NAMALWA (cell line): ENCODE measurements at regions not wholly inside any gene's neighbourhood (a gene's known extent, or its start where the extent isn't known, plus 50 kb on each side); places are given as distances from the start of the nearest gene placed in this dataset.
A peak's percentile ranks its signal among the peaks of the same experiment; 100 is the strongest.
"Not testable (repeated sequence)": the region's sequence is repeated elsewhere in the genome, so short reads cannot be mapped to it uniquely, and the experiment has no call there.

Experiments used
- DNase-seq: peaks from one replicate; pipeline ENCODE4 v3.0.0-alpha.2; 2015; ENCODE audit warnings: low spot score

DNA sequence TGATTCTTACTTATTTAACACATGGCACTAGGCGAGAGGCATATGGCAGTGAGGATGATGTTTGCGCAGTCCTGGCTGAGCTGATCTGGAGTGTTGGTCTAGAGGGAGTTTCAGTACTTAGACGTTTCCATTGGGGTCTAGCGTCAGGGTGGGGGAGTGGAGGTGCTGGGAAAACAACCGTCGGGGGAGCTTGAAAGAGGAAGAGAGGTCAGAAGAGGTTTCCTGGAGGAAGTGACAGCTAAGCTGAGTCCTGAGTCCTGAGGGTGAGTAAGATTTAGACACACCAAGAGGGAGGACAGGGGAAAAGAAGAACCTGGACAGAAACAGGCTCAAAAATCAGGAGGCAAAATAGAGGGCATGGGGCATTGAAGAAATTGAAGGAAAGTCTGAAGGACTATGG, 81.4 kb downstream of the ALOX5AP start:
- DNase-seq = no peak

DNA sequence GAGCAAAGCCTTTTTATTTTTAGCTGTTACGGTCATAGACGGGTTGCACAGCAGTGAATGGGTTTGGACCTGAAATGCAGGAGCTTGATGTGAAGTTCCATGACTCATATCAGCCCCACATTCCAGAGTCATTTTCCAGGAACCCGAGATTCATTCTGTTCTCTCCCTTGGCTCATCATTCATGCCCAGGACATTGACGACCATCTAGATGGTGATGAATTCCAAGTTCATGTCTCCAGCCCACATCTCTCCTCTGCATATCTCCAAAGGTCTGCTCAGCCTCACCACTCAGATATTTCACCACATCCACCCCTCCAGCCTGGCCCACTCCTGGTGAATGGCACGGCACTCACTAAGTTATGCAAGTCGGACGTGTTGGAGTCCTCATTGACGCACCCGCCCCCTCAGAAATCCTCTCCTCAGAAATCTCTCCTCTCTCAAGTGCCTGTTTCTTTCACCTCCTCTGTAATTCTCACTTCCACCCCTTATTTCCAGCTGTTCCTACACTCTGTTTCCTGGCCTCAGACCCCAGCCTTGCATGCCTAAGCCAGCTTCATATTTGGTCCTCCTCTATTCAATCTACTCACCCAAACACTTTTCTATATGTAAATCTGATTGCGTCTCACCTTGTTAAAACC, 83.1 kb downstream of the ALOX5AP start:
- DNase-seq = no peak

DNA sequence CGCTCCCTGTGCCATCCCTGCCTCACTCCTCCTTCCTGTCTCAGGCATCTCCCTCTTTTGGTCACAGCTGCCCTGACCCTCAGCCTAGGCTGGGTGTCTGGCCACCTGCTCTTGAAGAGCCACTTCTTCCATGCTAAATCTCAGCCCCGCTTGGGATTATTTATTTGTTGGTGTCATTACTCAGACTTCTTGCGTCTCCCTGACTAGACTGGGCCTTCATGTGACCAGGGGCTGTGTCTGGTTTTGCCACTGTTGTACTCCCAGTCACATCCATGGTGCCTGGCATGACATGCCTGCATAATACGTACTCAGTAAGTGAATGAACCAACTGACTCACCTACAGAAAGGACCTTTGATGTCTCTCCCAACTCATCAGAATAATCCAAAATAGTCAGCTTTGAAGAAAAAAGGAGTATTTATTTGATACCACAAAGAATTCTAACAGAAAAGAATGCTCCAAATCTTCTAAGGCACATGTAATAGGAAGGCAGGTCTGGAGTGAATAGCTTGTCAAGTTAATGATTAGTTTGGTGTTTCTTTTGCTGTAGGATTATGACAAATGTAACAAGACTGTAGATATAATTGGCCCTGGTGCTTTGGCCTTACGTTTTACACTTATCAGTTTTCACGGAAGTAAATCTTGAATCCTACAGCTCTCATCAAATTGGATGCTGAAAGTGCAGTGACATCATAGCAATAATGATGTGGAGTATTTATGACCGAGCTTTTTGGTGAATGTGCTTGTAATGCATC, 84.0 kb downstream of the ALOX5AP start:
- DNase-seq = no peak

DNA sequence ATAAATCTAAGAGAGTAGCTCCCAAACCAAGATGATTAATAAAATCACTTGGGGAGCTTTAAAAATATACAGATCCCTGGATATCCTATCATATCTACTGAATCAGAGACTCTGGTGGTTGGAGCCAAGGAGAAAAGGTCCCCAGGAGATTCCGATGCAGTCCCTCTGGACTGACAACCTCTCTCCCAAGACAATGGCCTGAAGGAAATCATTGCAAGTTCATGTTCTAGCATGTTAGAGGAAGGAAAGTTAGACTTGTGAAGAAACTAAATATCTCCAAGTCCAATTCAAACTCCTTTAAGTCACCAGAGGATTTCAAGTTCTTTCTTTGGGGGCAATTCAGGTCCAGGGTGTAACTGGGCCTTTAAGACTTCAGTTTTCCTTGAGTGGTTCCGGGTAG, 84.7 kb upstream of the MEDAG start:
- no peak for DNase-seq

DNA sequence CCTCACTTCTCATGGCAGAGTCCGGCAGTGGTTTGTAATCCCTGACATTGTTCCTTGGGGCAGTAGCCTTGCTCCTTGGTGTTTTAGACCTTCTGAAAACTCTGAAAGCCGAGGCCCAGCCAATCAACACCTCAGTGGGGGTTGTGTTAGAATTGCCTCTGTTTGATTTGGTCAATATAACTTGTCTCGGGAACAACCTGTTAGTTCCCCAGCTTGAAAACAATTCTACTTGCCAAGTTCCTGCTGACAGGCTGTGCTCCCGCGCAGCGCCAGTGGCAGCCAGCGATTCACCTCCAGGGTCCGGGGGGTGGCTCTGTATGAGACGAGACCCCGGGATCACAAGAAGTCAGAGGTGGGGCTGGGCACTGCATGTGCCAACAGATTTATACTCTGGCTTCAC, 81.4 kb upstream of the MEDAG start:
- no peak for DNase-seq

DNA sequence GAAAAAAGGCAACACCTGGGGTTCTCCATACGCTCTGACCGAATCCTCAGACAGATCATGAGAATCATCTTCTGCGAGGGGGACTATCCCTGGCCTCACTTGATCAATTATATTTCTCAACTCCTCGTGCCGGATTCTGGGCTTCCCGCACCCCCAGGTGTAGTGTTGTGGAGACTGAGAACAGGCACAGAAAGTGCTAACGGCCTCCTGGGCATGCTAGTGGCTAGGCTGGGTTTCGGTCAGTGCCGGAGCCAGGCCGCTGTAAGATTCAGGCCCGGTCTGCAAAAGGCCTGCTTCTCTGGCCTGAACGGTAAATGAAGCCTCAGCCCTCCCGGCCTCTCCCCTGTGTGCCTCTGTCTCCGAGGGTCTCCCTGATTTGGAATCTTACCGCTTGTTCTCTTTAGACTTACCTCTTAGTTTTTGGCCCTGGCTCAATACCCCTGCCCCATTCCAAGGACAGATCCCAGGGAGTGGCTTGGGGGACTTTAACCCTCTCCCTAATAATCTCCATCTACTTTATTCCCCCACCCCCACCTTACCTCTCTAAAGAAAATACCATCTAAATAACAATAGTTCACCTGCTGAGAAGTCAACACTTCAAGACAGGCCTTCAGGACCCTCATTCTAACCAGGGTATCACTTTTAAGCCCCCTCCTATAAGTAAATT, 79.0 kb upstream of the MEDAG start:
- no peak for DNase-seq

DNA sequence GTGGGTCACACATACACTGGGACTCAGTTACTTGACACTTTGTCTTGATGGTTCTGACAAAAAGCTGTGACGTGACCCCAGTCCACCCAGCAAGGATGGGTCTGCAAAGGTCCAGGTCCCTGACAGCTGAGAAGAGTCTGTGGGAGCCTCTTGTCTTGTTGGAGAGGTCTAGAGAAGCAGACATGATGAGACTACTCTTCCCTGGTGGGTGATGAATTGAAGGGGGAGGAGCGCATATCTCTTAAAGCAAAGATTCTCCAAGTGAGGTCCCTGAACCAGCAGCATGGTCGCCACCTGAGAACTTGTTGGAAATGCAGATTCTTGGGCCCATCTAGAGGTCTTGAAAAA, 78.5 kb upstream of the MEDAG start:
- no peak for DNase-seq

DNA sequence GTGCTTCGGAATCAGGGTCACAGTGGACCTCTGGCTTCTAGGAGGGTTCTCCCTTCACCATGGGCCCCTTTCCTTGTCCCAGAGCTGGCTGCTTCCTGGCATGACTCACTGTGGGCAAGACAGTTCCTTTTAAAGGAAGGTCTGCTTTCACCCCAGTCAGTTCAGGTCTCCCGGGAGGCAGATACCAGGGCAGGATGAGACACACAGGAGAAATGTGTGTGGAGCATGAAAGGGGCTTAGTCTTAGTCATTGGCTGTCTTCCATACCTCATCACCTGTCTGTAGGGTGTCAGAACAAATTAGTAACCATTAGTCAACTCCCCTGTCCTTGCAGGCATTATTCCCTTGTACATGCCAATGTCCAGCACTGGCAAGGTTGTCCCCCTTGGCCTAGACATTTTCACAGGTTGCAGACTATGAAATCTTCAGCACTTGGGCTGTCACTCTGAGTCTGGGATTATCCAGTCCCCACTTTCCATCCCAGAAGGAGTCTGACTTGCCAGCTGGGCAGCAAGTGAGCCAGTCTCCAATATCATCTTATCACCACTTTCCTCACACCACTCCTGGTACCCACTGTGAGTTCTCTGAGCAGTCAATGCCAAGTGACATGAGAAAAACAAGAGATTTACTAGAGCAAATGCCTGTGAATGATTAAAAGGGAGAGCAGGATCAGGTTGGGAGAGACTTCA, 76.8 kb upstream of the MEDAG start:
- DNase-seq = no peak

DNA sequence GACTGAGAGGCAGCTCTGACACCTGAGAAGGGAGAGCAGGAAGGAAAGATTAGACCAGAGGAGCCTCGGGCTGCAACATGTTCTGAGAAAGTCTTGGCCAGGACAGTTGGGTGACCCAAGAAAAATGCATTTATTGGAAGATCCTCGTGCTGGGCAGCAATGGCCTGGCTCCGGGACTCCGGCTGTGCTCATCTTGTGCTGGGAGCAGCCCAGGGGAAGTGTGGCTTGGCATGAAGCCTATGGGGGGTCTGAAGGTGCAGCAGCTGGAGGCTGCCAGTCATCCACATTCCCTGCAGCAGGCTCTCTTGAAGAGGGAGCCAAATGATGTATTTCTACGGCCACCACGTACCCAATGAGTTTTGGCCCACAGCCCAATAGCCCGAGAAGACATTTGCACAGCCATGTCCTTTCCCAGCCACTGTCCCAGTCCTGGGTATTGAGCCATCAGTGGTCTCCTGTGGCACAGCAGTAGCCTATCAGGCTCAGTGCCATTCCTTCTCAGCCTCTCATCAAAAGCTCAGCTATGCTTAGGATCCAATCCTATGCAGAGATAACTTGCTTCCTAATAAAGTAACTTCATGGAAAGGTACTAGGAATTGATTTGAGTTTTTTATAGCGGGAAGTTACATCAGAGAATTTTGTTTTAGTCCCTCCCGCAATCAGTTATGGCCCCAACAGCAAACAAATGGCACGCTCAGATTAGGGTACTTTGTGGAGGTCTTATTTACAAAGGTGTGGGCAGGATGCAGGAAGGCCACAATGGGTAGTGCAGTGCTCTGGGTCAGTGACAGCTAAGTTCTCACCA, 76.0 kb upstream of the MEDAG start:
- no peak for DNase-seq

DNA sequence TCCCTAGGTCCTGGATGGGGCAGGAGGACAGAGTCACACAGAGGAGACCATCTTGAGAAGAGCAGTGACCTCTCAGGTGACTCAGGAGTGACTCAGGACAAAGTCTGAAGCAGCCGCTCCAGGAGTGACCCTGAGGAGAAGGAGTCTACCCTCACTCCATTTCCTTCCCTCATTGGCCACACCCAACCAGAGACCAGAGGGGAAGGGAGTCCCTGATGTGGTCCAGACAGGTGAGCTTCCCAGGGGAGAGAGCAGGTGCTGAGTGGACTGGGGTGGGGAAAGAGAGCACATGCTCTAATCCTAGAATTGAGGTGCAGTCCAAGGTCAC, 75.5 kb upstream of the MEDAG start:
- no peak for DNase-seq

DNA sequence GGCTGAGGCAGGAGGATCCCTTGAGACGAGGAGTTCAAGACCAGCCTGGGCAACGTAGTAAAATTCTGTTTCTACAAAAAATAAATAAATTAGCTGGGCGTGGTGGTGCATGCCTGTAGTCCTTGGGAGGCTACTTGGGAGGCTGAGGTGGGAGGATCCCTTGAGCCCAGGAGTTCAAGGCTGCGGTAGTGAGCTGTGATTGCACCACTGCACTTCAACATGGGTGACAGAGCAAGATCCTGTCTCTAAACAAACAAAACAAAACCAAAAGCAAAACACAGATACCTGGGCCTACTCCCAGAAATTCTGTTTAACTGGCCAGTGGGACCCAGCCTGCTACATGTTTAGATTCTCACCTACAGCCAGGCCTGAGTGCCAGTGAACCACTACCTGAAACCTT, 74.6 kb upstream of the MEDAG start:
- no peak for DNase-seq

DNA sequence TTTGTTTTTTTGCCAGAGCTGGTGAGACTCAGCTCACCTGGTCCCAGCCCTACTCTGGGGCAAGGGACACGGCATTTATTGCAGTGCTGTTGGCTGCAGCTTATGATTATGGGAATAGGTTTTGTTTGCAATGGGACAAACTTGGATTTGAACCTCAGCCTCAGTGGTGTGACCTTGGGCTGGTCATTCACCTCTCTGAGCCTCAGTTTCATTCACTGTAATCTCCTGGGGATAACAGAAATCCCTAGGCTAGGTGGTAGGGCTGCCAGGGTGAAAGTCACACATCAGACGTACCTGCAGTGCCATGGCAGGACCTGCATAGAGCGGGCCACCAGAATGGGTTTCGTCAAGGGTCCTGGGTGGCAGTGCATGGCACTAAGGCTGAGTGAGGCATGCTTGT, 73.7 kb upstream of the MEDAG start:
- DNase-seq = no peak

DNA sequence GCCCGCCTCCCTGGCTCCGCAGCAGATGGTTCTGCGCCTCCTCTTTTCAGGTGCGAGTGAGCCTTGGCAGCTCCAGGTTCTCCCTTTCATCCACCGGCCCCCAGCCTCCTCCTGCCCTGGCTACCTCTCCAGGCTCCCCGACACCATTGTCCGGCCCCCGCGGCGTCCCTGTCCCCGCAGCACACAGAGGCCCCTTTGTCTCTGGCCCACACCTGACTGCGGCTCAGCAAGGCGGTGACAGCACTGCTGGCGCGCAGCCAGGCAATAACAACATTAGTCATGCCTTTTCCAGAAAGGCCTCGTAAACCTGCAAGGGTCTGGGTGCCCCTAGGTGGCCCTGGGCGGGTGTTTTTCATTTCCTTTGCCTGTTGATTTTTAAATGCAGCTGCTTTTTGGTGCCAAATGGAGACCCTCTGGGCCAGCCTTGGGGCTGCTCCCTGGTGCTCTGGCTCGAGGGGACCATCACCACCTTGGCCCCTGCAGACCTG, 73.2 kb upstream of the MEDAG start:
- peak; percentile 10 for DNase-seq

DNA sequence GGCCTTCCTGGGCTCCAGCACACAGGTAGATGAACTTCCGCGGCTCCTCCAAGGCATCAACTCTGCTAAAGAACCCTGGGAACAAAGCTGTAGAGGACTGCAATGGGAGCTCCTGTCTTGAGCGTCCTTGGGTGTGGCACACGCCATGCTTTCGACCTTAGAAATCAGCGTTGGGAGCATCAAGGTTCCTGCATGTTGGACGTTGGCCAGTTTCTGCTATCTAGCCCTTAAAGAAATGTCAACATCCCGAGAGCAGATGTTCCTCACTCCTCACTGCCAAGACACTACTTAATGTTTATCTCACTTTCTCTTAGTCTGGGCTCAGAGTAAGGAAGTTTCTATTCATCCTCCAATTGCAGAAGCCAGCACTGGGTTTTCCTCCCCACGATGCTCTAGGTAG, 70.6 kb upstream of the MEDAG start:
- DNase-seq = no peak

DNA sequence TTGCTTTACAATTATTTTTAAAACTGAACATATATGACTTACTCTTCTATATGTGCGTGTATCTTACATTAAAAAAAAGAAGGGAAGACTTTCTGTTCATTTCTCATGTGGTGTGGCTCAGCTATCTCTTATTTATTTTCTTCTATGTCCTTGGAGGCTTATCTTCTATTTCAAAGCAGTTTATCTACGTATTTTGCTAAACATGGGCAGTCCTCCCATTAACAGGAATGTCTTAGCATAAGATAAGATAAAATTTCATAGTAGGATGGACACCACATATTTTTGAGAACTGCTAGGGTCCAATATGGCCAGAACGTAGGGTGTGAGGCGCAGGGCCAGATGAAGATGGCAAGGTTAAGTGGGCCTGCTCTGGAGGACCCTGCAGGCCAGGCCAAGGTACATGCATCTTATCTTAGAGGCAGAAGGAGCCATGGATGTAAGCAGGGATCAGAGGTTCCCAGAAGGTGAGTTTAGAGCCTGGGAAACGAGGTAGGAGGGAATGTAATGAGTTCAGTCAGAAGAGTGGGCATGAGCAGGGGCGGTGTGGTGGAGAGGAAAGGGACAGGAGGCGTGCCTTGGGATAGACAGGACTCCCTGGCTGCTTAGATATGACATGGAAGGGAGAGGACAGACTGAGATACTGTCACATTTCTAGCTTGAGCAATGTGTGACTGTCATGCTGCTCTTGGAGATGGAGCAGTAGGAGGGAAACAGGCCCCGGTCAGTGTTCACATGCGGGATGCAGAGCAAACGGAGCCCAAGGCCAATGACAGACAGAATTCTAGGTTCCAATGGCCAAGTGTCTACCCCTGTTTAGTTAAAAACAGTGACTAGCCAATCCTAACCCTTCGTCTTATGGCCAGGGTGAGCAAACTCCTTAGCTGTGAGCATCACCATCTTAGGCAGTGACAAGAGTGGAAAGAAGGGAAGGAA, 68.6 kb upstream of the MEDAG start:
- no peak for DNase-seq

DNA sequence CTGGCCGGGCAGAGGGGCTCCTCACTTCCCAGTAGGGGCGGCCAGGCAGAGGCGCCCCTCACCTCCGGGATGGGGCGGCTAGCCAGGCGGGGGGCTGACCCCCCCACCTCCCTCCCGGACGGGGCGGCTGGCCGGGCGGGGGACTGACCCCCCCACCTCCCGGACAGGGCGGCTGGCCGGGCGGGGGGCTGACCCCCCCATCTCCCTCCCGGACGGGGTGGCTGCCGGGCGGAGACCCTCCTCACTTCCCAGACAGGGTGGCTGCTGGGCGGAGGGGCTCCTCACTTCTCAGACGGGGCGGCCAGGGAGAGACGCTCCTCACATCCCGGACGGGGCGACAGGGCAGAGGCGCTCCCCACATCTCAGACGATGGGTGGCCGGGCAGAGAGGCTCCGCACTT, 66.4 kb upstream of the MEDAG start:
- DNase-seq = not testable (repeated sequence)

DNA sequence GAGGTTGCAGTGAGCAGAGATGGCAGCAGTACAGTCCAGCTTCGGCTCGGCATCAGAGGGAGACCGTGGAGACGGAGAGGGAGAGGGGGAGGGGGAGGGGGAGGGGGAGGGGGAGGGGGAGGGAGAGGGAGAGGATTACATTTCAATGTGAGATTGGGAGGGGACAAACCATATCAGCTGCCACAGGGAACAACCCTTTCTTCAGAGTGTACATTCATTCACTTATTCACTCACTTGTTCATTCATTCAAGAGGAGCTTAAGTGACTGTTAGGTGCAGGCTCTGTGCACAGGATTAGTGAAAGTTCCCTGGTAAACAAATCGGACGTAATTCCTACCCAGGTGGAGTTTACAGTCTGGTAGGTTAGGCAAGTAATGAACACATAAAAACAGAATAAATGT, 65.6 kb upstream of the MEDAG start:
- no peak for DNase-seq

DNA sequence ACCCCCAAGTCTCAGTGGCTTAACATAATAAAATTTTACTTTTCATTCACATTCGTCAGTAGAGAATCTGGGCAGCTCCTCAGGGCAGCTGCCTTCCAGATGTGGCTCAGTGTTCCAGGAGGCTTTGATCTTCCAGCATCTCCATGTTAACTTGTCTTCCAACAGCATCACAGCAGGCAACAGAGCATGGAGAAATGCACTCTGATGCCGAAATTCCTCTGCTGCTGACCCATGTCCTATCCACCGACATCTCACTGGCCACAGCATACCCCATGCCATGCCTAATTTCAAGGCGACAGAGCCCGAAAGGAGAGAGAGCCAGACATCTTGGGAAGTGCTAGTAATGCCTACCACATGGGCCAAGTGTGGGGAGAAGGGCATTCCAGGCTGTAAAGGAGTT, 64.9 kb upstream of the MEDAG start:
- no peak for DNase-seq

DNA sequence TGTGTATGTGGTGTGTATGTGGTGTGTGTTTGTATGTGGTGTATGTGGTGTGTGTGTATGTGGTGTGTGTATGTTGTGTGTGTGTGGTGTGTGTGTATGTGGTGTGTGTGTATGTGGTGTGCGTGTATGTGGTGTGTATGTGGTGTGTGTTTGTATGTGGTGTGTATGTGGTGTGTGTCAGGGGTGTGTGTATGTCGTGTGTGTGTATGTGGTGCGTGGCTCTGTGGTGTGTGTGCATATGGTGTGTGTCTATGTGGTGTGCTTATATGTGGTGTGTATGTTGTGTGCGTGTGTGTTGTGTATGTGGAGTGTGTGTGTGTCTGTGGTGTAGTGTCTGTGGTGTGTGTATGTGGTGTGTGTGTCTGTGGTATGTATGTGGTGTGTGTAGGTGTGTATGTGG, 62.5 kb upstream of the MEDAG start:
- no peak for DNase-seq

DNA sequence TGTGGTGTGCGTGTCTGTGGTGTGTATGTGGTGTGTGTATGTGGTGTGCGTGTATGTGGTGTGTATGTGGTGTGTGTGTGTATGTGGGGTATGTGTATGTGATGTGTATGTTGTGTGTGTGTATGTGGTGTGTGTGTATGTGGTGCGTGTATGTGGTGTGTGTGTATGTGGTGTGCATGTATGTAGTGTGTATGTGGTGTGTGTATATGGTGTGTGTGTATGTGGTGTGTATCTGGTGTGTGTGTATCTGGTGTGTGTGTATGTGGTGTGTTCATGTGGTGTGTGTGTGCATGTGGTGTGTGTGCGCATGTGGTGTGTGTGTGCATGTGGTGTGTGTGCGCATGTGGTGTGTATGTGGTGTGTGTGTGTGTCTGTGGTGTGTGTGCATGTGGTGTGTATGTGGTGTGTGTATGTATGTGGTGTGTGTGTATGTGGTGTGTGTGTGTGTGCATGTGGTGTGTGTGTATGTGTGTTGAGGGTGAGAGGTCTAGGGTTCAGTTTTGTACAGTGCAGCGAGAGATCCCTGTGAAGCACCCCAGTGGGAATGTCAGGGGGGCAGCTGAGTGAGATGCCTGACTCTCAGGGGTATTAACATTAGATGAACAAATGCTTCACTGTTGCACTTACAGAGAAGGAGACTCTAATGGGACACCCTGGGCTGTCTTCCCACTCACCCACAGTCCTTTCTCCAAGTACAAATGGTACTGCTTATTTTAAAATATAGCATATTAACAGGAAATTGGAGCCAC, 61.3 kb upstream of the MEDAG start:
- peak; percentile 47 for DNase-seq
